ENCODE measurements at regions not wholly inside any gene's neighbourhood (a gene's known extent, or its start where the extent isn't known, plus 50 kb on each side); places are given as distances from the start of the nearest gene placed in this dataset.

DNA sequence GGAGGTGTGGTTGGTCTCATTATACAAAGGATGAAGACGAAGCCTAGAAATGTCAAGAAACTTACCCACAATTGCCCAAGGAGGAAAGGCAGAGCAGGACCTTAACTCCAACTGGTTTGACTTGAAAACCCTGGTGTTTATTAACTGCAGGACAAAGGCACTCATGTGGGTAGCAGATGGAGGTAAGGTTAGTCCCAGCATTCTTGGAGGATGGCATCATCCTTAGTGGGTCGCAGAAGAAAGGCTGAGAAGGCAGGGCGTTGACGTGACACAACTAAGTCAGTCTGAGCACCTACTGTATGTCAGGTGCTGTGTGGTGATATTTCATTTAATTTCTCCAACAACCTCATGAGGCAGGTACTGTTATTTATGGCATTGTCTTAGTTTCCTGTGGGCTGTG, 101.3 kb downstream of the HAPSTR1 start:
- Histone ChIP-seq H4K20me1 (ENCODE audit: insufficient read depth, low read length) (no peaks in the 10 kb centered on the region), H3K36me3 (ENCODE audit: insufficient read depth, low read length) (no peaks in the 10 kb centered on the region), H3K9ac (ENCODE audit: low read length) (no peak overlapping the region), H3K4me2 (ENCODE audit: low read length) (no peak overlapping the region), H2AFZ (ENCODE audit: low read length) (no peak overlapping the region), H3K27ac (ENCODE audit: low read depth, low read length, poor library complexity, severe bottlenecking) (no peak overlapping the region), H3F3A (ENCODE audit: insufficient read depth, low read length) (no peaks in the 10 kb centered on the region), H3K4me3 (ENCODE audit: low read depth, low read length, poor library complexity, severe bottlenecking) (no peak overlapping the region), H3K4me1 (ENCODE audit: insufficient read depth, low read length, severe bottlenecking) (no peaks in the 10 kb centered on the region), H3K27me3 (ENCODE audit: insufficient read depth, low read length) (no peaks in the 10 kb centered on the region), H3K79me2 (ENCODE audit: insufficient read depth, low read length) (no peaks in the 10 kb centered on the region), H3K9me2 (ENCODE audit: low read depth, low read length) (no peaks in the 10 kb centered on the region), H3K9me3 (ENCODE audit: low read length) (no peaks in the 10 kb centered on the region)
- TF ChIP-seq CTCF (IDR thresholded peaks at IDR 0.05; ENCODE audit: low read length), result no peak
- no peak for TF ChIP-seq EZH2 (IDR thresholded peaks at IDR 0.05; ENCODE audit: borderline replicate concordance, low read length)

DNA sequence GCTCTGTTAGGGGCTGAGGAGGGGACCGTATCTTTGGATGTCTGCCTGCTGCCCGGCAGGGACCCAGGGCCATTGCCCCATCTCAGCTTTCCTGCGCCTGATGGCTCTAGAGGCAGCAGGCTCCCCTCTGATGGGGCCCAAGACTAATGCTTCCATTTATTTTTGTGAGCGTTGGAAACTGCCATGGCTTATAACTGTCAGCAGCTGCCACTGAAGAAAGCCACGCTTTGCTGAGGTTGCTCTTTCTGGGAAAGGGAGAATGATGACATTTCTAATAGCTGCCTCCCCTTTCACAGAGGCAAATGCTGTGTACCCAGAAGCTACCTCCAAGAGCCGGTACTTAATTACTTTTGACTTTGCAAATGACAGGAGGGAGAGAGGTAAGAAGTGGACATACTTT, 103.8 kb downstream of the HAPSTR1 start:
- H3K9ac ChIP-seq (ENCODE audit: low read length), result no peak overlapping the region
- no peaks in the 10 kb centered on the region for H3K9me3 ChIP-seq (ENCODE audit: low read length)
- no peak overlapping the region for H3K4me3 ChIP-seq (ENCODE audit: low read depth, low read length, poor library complexity, severe bottlenecking)
- H4K20me1 ChIP-seq (ENCODE audit: insufficient read depth, low read length), result no peaks in the 10 kb centered on the region
- no peak overlapping the region for H3K27ac ChIP-seq (ENCODE audit: low read depth, low read length, poor library complexity, severe bottlenecking)
- H3K27me3 ChIP-seq (ENCODE audit: insufficient read depth, low read length), result no peaks in the 10 kb centered on the region
- H3K36me3 ChIP-seq (ENCODE audit: insufficient read depth, low read length), result no peaks in the 10 kb centered on the region
- TF ChIP-seq EZH2 (IDR thresholded peaks at IDR 0.05; ENCODE audit: borderline replicate concordance, low read length) (no peak), CTCF (IDR thresholded peaks at IDR 0.05; ENCODE audit: low read length) (no peak)
- no peaks in the 10 kb centered on the region for H3K79me2 ChIP-seq (ENCODE audit: insufficient read depth, low read length)
- H2AFZ ChIP-seq (ENCODE audit: low read length), result no peak overlapping the region
- H3F3A ChIP-seq (ENCODE audit: insufficient read depth, low read length), result no peaks in the 10 kb centered on the region
- H3K9me2 ChIP-seq (ENCODE audit: low read depth, low read length), result no peaks in the 10 kb centered on the region
- no peaks in the 10 kb centered on the region for H3K4me1 ChIP-seq (ENCODE audit: insufficient read depth, low read length, severe bottlenecking)
- H3K4me2 ChIP-seq (ENCODE audit: low read length), result no peak overlapping the region

- no peaks in the 10 kb centered on the region for H3K27me3 ChIP-seq (ENCODE audit: insufficient read depth, low read length)
- H2AFZ ChIP-seq (ENCODE audit: low read length), result no peak overlapping the region
- H3K9me3 ChIP-seq (ENCODE audit: low read length), result no peaks in the 10 kb centered on the region
- H3F3A ChIP-seq (ENCODE audit: insufficient read depth, low read length), result no peaks in the 10 kb centered on the region
- no peaks in the 10 kb centered on the region for H3K36me3 ChIP-seq (ENCODE audit: insufficient read depth, low read length)
- no peaks in the 10 kb centered on the region for H3K9me2 ChIP-seq (ENCODE audit: low read depth, low read length)
- H3K4me2 ChIP-seq (ENCODE audit: low read length), result no peak overlapping the region
- H4K20me1 ChIP-seq (ENCODE audit: insufficient read depth, low read length), result no peaks in the 10 kb centered on the region
- H3K4me1 ChIP-seq (ENCODE audit: insufficient read depth, low read length, severe bottlenecking), result no peaks in the 10 kb centered on the region
- no peak overlapping the region for H3K9ac ChIP-seq (ENCODE audit: low read length)
- no peak overlapping the region for H3K4me3 ChIP-seq (ENCODE audit: low read depth, low read length, poor library complexity, severe bottlenecking)
- TF ChIP-seq CTCF (IDR thresholded peaks at IDR 0.05; ENCODE audit: low read length) (no peak), EZH2 (IDR thresholded peaks at IDR 0.05; ENCODE audit: borderline replicate concordance, low read length) (no peak)
- no peaks in the 10 kb centered on the region for H3K79me2 ChIP-seq (ENCODE audit: insufficient read depth, low read length)
- H3K27ac ChIP-seq (ENCODE audit: low read depth, low read length, poor library complexity, severe bottlenecking), result no peak overlapping the region
Measured at GRCh38 chr16:9197957-9198661, 106.7 kb downstream of the HAPSTR1 start.

All from OCI-LY1 (cell line).